ENCODE measurements at regions not wholly inside any gene's neighbourhood (a gene's known extent, or its start where the extent isn't known, plus 50 kb on each side); places are given as distances from the start of the nearest gene placed in this dataset.

- DNase-seq = no peak
These were observed 536.7 kb upstream of the HTR2A start for GRCh38 chr13:47433461-47434005.

GRCh38 chr13:47426126-47426849 is 529.4 kb upstream of the HTR2A start:
- no peak for DNase-seq

- DNase-seq = no peak
These were observed 524.7 kb upstream of the HTR2A start for GRCh38 chr13:47421525-47421924.

GRCh38 chr13:47420568-47420967 is 523.7 kb upstream of the HTR2A start:
- DNase-seq = no peak

GRCh38 chr13:47420020-47420419 is 523.2 kb upstream of the HTR2A start:
- DNase-seq = peak; percentile 4

GRCh38 chr13:47418206-47418920 is 521.5 kb upstream of the HTR2A start:
- DNase-seq = no peak

- no peak for DNase-seq
These were observed 520.6 kb upstream of the HTR2A start for GRCh38 chr13:47417485-47417884.

GRCh38 chr13:47415048-47415447 is 518.2 kb upstream of the HTR2A start:
- no peak for DNase-seq

GRCh38 chr13:47413526-47413925 is 516.7 kb upstream of the HTR2A start:
- no peak for DNase-seq

- no peak for DNase-seq
These were observed 516.3 kb upstream of the HTR2A start for GRCh38 chr13:47413112-47413511.

- DNase-seq = no peak
These were observed 512.9 kb upstream of the HTR2A start for GRCh38 chr13:47409778-47410177.

- no peak for DNase-seq
These were observed 511.9 kb upstream of the HTR2A start for GRCh38 chr13:47408546-47409319.

- DNase-seq = no peak
These were observed 511.0 kb upstream of the HTR2A start for GRCh38 chr13:47407808-47408207.

- no peak for DNase-seq
These were observed 502.7 kb upstream of the HTR2A start for GRCh38 chr13:47399599-47399998.

GRCh38 chr13:47397739-47398138 is 500.9 kb upstream of the HTR2A start:
- DNase-seq = no peak

- DNase-seq = no peak
These were observed 500.1 kb upstream of the HTR2A start for GRCh38 chr13:47396915-47397314.

- no peak for DNase-seq
These were observed 477.9 kb upstream of the HTR2A start for GRCh38 chr13:47374741-47375140.

GRCh38 chr13:47372751-47373150 is 475.9 kb upstream of the HTR2A start:
- no peak for DNase-seq

- DNase-seq = no peak
These were observed 454.9 kb upstream of the HTR2A start for GRCh38 chr13:47351798-47352197.

- no peak for DNase-seq
These were observed 453.7 kb upstream of the HTR2A start for GRCh38 chr13:47350334-47351124.

- DNase-seq = no peak
These were observed 452.4 kb upstream of the HTR2A start for GRCh38 chr13:47349211-47349610.
